ENCODE measurements at regions not wholly inside any gene's neighbourhood (a gene's known extent, or its start where the extent isn't known, plus 50 kb on each side); places are given as distances from the start of the nearest gene placed in this dataset.

DNA sequence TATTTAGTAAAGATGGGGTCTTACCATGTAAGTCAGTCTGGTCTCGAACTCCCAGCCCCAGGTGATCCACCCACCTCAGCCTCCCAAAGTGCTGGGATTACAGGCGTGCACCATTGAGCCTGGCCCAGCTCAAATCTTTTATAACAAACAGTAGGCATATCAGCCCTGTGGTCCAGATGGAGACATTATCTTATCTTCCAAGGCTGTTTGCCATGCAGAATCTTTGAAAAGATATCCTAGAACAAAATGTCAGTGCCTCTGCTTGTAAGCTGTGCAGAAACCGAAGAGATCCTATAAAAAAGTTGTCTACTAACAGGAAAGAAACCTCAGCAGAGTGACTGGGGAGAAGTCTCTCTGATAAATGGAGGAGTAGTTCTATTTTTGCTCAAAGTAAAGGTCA is 142.1 kb downstream of the PTH2R start:
- ATAC-seq (no peak), DNase-seq (ENCODE audit: low read depth, low spot score) (no peak)
- H3K4me3 ChIP-seq (ENCODE audit: low read depth in 2 of 2, low read length in 2 of 2) = no peak overlapping the region
- ChIA-PET POLR2A (no interaction called here), CTCF (no interaction called here)
- H3K9me3 ChIP-seq (ENCODE audit: control insufficient read depth, insufficient read depth, low read depth, low read length) = no peaks in the 10 kb centered on the region
- no peaks in the 10 kb centered on the region for H3K36me3 ChIP-seq (ENCODE audit: control insufficient read depth, insufficient read depth, low read length)
- no peaks in the 10 kb centered on the region for H3K27me3 ChIP-seq (ENCODE audit: control insufficient read depth, insufficient read depth, low read length)
- no peaks in the 10 kb centered on the region for H3K4me1 ChIP-seq (ENCODE audit: control insufficient read depth, insufficient read depth, low read length)
- no TSS peak for BruUV-seq (replicated peaks)
- no peak for TF ChIP-seq TCF7L2 (IDR thresholded peaks at IDR 0.05; ENCODE audit: low read depth, low read length)
- TF ChIP-seq CTCF (IDR thresholded peaks at IDR 0.05) = no peak
- no peak for TF ChIP-seq POLR2AphosphoS5 (IDR thresholded peaks at IDR 0.05; ENCODE audit: low read depth, low read length)
- TF ChIP-seq SIN3A (IDR thresholded peaks at IDR 0.05; ENCODE audit: borderline replicate concordance, insufficient read depth, low read depth, low read length) = no peak
- TF ChIP-seq, protein P1, sequence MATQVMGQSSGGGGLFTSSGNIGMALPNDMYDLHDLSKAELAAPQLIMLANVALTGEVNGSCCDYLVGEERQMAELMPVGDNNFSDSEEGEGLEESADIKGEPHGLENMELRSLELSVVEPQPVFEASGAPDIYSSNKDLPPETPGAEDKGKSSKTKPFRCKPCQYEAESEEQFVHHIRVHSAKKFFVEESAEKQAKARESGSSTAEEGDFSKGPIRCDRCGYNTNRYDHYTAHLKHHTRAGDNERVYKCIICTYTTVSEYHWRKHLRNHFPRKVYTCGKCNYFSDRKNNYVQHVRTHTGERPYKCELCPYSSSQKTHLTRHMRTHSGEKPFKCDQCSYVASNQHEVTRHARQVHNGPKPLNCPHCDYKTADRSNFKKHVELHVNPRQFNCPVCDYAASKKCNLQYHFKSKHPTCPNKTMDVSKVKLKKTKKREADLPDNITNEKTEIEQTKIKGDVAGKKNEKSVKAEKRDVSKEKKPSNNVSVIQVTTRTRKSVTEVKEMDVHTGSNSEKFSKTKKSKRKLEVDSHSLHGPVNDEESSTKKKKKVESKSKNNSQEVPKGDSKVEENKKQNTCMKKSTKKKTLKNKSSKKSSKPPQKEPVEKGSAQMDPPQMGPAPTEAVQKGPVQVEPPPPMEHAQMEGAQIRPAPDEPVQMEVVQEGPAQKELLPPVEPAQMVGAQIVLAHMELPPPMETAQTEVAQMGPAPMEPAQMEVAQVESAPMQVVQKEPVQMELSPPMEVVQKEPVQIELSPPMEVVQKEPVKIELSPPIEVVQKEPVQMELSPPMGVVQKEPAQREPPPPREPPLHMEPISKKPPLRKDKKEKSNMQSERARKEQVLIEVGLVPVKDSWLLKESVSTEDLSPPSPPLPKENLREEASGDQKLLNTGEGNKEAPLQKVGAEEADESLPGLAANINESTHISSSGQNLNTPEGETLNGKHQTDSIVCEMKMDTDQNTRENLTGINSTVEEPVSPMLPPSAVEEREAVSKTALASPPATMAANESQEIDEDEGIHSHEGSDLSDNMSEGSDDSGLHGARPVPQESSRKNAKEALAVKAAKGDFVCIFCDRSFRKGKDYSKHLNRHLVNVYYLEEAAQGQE (IDR thresholded peaks at IDR 0.05; ENCODE audit: insufficient read depth in 1 of 2, low read depth in 2 of 2, low read length in 1 of 2) = no peak
- no peak overlapping the region for H3K27ac ChIP-seq (ENCODE audit: low read length)
- in situ Hi-C loops (cut with HindIII; ENCODE audit: low pct_unique_long_range_greater_than_20kb, low sequenced_read_pairs) = no loop called here
- intact Hi-C loops (cut with micrococcal nuclease; ENCODE audit: unreplicated experiment) = no loop called here

DNA sequence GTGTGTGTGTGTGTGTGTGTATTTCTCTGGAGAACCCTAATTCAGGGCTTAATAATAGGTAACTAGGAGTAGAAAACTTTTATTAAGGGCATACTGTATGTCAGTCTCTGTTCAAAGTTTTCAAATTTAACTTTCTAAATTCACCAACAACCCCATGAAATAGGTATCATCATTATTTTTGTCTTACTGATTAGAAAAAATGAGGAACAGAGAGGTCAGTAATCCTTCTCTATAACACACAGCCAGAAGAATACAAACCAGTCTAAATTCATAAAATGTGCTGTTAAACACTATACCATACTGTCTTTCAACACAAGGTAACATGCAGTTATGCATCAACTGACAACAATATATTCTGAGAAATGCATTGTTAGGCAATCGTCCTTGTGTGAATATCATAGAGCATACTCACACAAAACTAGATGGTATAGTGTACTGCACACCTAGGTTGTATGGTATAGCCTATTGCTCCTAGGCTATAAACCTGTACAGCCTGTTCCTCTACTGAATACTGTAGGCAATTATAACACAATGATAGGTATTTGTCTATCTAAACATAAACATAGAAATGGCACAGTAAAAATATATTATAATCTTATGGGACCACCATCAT is 143.1 kb downstream of the PTH2R start:
- DNase-seq (ENCODE audit: low read depth, low spot score) = no peak
- H3K27me3 ChIP-seq (ENCODE audit: control insufficient read depth, insufficient read depth, low read length) = no peaks in the 10 kb centered on the region
- in situ Hi-C loops (cut with HindIII; ENCODE audit: low pct_unique_long_range_greater_than_20kb, low sequenced_read_pairs) = no loop called here

More for the DNA sequence above, 143.1 kb downstream of the PTH2R start:
- intact Hi-C loops (cut with micrococcal nuclease; ENCODE audit: unreplicated experiment) = no loop called here
- ATAC-seq = no peak
- CTCF ChIA-PET = no interaction called here
- BruUV-seq (replicated peaks) = no TSS peak
- H3K9me3 ChIP-seq (ENCODE audit: control insufficient read depth, insufficient read depth, low read depth, low read length) = no peaks in the 10 kb centered on the region
- H3K27ac ChIP-seq (ENCODE audit: low read length) = no peak overlapping the region
- POLR2A ChIA-PET = no interaction called here
- no peak overlapping the region for H3K4me3 ChIP-seq (ENCODE audit: low read depth in 2 of 2, low read length in 2 of 2)
- H3K36me3 ChIP-seq (ENCODE audit: control insufficient read depth, insufficient read depth, low read length) = no peaks in the 10 kb centered on the region
- no peak for TF ChIP-seq TCF7L2 (IDR thresholded peaks at IDR 0.05; ENCODE audit: low read depth, low read length)
- TF ChIP-seq, protein P1 (IDR thresholded peaks at IDR 0.05; ENCODE audit: insufficient read depth in 1 of 2, low read depth in 2 of 2, low read length in 1 of 2) = no peak
- no peak for TF ChIP-seq SIN3A (IDR thresholded peaks at IDR 0.05; ENCODE audit: borderline replicate concordance, insufficient read depth, low read depth, low read length)
- no peak for TF ChIP-seq CTCF (IDR thresholded peaks at IDR 0.05)
- no peak for TF ChIP-seq POLR2AphosphoS5 (IDR thresholded peaks at IDR 0.05; ENCODE audit: low read depth, low read length)
- H3K4me1 ChIP-seq (ENCODE audit: control insufficient read depth, insufficient read depth, low read length) = no peaks in the 10 kb centered on the region
